ENCODE measurements at regions not wholly inside any gene's neighbourhood (a gene's known extent, or its start where the extent isn't known, plus 50 kb on each side); places are given as distances from the start of the nearest gene placed in this dataset.

GRCh38 chr5:126125407-126125806 lies 297.8 kb upstream of the GRAMD2B start:
- H2AFZ ChIP-seq (ENCODE audit: low read depth, low read length) = no peak overlapping the region
- no peak overlapping the region for H3K4me3 ChIP-seq (replicated peaks in 1 of 3; ENCODE audit: insufficient read depth in 1 of 3, low read depth in 1 of 3, low read length in 3 of 3)
- H3K36me3 ChIP-seq (ENCODE audit: control insufficient read depth in 2 of 2, extremely low read depth in 1 of 2, insufficient read depth in 2 of 2, low read length in 2 of 2) = no peaks in the 10 kb centered on the region
- no peaks in the 10 kb centered on the region for H3K27me3 ChIP-seq (ENCODE audit: control insufficient read depth in 2 of 2, insufficient read depth in 2 of 2, low read length in 2 of 2)
- H3K27ac ChIP-seq (ENCODE audit: insufficient read depth, low read depth, low read length) = no peak overlapping the region
- H3K9ac ChIP-seq (replicated peaks; ENCODE audit: extremely low read depth, insufficient read depth, low read length) = no peak overlapping the region
- no peaks in the 10 kb centered on the region for H4K20me1 ChIP-seq (replicated peaks; ENCODE audit: control insufficient read depth, extremely low read depth, insufficient read depth, low read length)
- peaks cover 7% of the 10 kb centered on the region for H3K4me1 ChIP-seq (ENCODE audit: control insufficient read depth, extremely low read depth, insufficient read depth, low read length)
- H3K4me2 ChIP-seq (ENCODE audit: insufficient read depth, low read length) = no peak overlapping the region
- H3K79me2 ChIP-seq (ENCODE audit: control insufficient read depth, insufficient read depth, low read length) = no peaks in the 10 kb centered on the region
- BruUV-seq (replicated peaks) = no TSS peak
- FAIRE-seq (no peak), DNase-seq (ENCODE audit: low read depth, low spot score) (no peak)
- TF ChIP-seq FOS (IDR thresholded peaks at IDR 0.05; ENCODE audit: borderline replicate concordance, insufficient read depth, low read length) (no peak), EZH2 (IDR thresholded peaks at IDR 0.05; ENCODE audit: borderline replicate concordance, low read depth, low read length, severe bottlenecking) (no peak), MYC (IDR thresholded peaks at IDR 0.05; ENCODE audit: low read depth, low read length) (no peak)
- TF ChIP-seq, protein P1, sequence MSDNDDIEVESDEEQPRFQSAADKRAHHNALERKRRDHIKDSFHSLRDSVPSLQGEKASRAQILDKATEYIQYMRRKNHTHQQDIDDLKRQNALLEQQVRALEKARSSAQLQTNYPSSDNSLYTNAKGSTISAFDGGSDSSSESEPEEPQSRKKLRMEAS (IDR thresholded peaks at IDR 0.05; ENCODE audit: insufficient read depth, insufficient read length) = no peak
- no peaks in the 10 kb centered on the region for H3K9me3 ChIP-seq (replicated peaks; ENCODE audit: control insufficient read depth, insufficient read depth, low read length)
- POLR2A ChIA-PET = no interaction called here
- CTCF ChIA-PET = interaction anchor here (1.0 kb wide), 1 partner anchor 25 kb away, joined by 3 read pairs; no protein-coding TSS in a partner anchor
- intact Hi-C loops (cut with micrococcal nuclease) = loop anchor here (10.0 kb wide), 1 partner anchor 179 kb away; no protein-coding TSS in a partner anchor
- H3K9me1 ChIP-seq (replicated peaks; ENCODE audit: control insufficient read depth, extremely low read depth, insufficient read depth, low read length) = no peaks in the 10 kb centered on the region
- dilution Hi-C loops (cut with MboI; ENCODE audit: extremely low pct_ligation_motif_present, low sequenced_read_pairs) = no loop called here

DNA sequence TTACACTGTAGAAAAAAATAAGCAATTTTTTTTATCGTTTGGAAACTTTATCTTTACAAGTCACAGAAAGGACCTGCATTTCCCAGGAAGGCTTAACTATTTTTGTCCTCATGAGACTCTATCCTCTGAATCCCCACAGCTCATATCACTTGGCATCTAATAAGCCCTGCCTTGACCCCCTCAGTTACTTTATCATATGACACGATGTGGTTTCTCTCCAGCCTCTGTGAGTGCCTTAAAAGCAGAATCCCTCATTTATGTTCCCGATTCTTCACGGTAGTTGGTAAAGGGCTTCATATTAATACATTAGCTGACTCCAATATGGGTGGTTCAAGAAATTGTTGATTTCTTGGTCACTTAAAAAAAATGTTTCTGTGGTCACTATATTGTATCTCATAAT lies 296.6 kb upstream of the GRAMD2B start:
- DNase-seq (ENCODE audit: low read depth, low spot score) = no peak
- BruUV-seq (replicated peaks) = no TSS peak
- ChIA-PET POLR2A (no interaction called here), CTCF (no interaction called here)
- H3K36me3 ChIP-seq (ENCODE audit: control insufficient read depth in 2 of 2, extremely low read depth in 1 of 2, insufficient read depth in 2 of 2, low read length in 2 of 2) = no peaks in the 10 kb centered on the region
- H2AFZ ChIP-seq (ENCODE audit: low read depth, low read length) = no peak overlapping the region
- no peak overlapping the region for H3K4me3 ChIP-seq (replicated peaks in 1 of 3; ENCODE audit: insufficient read depth in 1 of 3, low read depth in 1 of 3, low read length in 3 of 3)
- H3K4me1 ChIP-seq (ENCODE audit: control insufficient read depth, extremely low read depth, insufficient read depth, low read length) = peaks cover 7% of the 10 kb centered on the region
- no peaks in the 10 kb centered on the region for H3K79me2 ChIP-seq (ENCODE audit: control insufficient read depth, insufficient read depth, low read length)
- no peak for TF ChIP-seq MYC (IDR thresholded peaks at IDR 0.05; ENCODE audit: low read depth, low read length)
- TF ChIP-seq GATA2 (IDR thresholded peaks at IDR 0.05; ENCODE audit: insufficient read depth, insufficient read length, low read depth, low read length) = no peak
- no peak for TF ChIP-seq POLR2A (IDR thresholded peaks at IDR 0.05; ENCODE audit: low read depth, low read length)
- no peak for TF ChIP-seq FOS (IDR thresholded peaks at IDR 0.05; ENCODE audit: borderline replicate concordance, insufficient read depth, low read length)
- TF ChIP-seq JUN (IDR thresholded peaks at IDR 0.05; ENCODE audit: borderline replicate concordance, insufficient read depth, insufficient read length, low read depth) = no peak
- TF ChIP-seq POLR2AphosphoS5 (IDR thresholded peaks at IDR 0.05; ENCODE audit: insufficient read depth, low read depth, low read length) = no peak
- TF ChIP-seq CTCF (IDR thresholded peaks at IDR 0.05; ENCODE audit: extremely low read depth in 1 of 2, insufficient read depth in 1 of 2, low read depth in 1 of 2, low read length in 2 of 2) = no peak
- TF ChIP-seq EZH2 (IDR thresholded peaks at IDR 0.05; ENCODE audit: borderline replicate concordance, low read depth, low read length, severe bottlenecking) = no peak
- TF ChIP-seq, protein P1 (IDR thresholded peaks at IDR 0.05; ENCODE audit: insufficient read depth, insufficient read length) = no peak
- no peaks in the 10 kb centered on the region for H3K9me3 ChIP-seq (replicated peaks; ENCODE audit: control insufficient read depth, insufficient read depth, low read length)
- H4K20me1 ChIP-seq (replicated peaks; ENCODE audit: control insufficient read depth, extremely low read depth, insufficient read depth, low read length) = no peaks in the 10 kb centered on the region
- H3K9me1 ChIP-seq (replicated peaks; ENCODE audit: control insufficient read depth, extremely low read depth, insufficient read depth, low read length) = no peaks in the 10 kb centered on the region
- intact Hi-C loops (cut with micrococcal nuclease) = loop anchor here (10.0 kb wide), 1 partner anchor 178 kb away; no protein-coding TSS in a partner anchor
- no peak overlapping the region for H3K4me2 ChIP-seq (ENCODE audit: insufficient read depth, low read length)
- H3K9ac ChIP-seq (replicated peaks; ENCODE audit: extremely low read depth, insufficient read depth, low read length) = no peak overlapping the region
- no peak overlapping the region for H3K27ac ChIP-seq (ENCODE audit: insufficient read depth, low read depth, low read length)
- no peak for FAIRE-seq
- H3K27me3 ChIP-seq (ENCODE audit: control insufficient read depth in 2 of 2, insufficient read depth in 2 of 2, low read length in 2 of 2) = no peaks in the 10 kb centered on the region
- dilution Hi-C loops (cut with MboI; ENCODE audit: extremely low pct_ligation_motif_present, low sequenced_read_pairs) = no loop called here

Measured in endothelial cell of umbilical vein (primary cell).